HG03378 (cell line): ENCODE measurements at regions not wholly inside any gene's neighbourhood (a gene's known extent, or its start where the extent isn't known, plus 50 kb on each side); places are given as distances from the start of the nearest gene placed in this dataset.

Experiments
- ATAC-seq: cut with Tn5 transposase; IDR thresholded peaks from one replicate; pipeline ENCODE4 v1.9.1; 2021; ENCODE audit warnings: mild to moderate bottlenecking, moderate library complexity; ENCODE audit not compliant: unreplicated experiment

DNA sequence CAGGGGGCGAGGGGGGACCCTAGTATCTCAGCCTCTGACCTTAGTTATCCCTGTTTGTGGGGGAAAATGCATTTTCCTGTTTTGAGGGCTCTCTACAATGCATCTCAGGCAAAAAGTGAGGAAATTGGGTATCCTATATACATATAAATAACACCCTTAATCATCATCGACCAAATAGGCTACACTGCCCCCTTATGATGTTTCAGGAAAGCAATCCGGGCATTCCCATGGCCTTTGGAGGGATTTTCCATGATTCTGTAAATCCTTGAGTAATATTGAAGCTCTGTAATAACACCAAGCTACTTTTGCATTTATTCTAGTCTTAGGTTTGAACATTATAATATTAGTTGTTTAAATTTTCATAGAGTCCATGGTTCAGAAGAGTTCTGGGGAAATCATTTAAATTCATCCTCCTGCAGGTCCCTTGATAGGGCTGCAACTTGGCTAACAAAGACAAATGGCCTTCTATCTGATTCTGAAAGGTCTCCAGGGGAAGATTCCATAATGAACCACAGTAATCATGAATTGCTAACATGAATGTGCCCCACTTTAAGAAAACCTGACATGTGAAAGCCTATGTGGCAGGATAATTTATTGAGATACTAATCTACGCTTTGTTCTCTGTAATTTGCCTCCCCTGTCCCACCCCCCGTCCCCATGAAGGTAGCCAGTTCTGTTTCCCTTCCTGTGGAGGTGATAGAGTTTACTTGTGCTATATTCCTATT lies 91.5 kb upstream of the SCOC start:
- no peak for ATAC-seq

DNA sequence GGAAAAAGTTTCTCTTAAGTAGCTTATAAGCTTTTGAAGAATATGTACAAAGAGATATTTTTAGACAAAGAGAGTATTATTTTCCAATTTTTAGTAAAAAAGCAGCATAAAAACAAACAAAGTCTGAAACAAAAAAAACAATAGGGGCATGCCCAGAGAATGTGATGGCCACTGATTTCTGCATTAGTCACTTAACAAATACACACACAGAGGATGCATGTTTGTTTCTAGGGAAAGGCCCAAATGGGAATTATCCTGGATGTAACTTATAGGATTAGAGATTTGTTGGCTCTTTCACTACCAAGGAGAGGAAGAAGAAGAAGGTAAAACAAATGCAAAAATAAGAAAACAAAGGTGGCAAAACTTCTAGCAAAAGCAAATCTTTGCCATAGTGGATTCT lies 95.9 kb upstream of the SCOC start:
- ATAC-seq = no peak

DNA sequence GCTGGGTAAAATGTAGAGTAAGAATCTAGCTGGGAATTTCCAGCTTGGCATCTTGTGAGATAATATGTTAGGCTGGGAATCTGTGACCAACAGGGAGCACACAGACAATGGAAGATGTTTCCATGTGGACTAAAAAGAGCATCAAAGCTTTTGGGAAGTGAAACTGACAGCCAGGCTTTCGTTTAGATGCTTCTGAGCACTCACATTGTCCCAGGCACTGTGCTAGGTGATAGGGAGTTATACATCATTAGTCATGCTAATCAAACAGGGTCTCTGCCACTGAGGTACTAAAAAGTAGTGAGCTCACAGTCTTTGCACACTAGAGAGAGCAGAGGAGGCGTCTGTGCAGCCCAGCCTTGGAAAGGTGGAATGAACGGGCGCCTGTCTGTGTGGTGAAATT lies 101.9 kb upstream of the SCOC start:
- ATAC-seq = no peak

DNA sequence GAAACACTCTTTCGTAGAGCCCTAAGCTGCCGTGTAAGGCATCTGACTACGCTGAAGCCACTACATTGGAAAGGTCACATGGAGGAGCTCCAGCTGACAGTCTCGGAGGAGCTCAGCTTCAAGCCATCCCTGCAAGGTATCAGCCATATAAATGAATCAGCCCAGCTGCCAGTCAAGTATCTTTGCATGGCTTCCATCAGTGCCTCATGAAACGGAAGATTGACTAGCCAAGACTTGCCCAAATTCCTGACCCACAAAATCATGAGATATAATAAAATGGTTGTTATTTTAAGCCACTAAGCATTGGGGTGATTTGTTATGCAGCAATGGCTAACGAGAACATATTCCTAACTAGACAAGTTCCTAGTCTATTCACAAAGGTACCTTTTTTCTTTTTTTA lies 104.1 kb upstream of the SCOC start:
- no peak for ATAC-seq

DNA sequence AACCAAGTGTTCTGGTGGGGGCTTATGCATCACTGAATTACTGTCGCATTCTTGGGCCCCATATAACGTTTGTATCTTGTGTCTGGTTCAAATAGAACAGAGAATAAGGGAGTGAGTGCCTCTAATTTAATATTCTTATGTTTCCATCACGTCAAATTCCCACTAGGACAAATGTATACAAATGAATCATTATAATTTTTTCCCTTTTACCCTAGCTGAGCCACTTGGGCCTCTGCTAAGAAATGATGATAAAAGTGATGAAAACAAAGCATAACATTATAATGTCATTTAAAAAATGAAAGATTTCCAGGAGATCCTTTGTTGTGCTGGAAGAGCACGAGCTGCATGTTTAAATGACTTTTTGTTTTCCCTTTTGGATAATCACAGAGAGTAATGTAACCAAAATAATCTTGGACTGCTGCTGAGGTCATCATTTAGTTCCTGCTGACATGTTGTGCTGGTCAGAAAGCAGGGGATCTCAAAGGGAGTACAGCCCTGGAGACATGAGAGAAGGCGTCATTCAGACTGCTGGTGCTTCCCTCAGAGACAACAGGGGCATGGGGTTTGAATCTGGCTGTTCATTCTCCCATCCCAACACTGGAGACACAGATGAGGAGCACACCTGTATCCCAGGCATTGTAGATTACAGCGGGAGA lies 105.1 kb upstream of the SCOC start:
- no peak for ATAC-seq

DNA sequence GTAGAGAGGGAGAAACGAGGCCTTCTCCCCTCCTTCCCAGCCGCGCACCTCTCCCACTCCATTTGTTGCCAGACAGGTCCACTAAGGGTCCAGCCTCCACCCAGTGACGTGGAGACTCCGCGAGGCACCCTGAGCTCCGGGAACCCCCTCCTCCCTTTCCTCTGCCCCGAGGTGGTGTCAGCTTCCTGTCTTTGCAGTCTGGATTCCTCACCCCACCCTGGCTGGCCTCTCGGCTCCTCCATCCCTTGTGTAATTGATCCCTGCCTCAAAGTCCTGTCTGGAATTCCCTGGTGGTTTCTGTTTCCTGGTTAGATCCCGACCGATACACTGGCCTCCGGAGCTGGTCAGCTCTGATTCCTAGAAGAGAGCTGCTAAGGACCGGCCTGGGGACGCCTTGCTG lies 105.9 kb upstream of the SCOC start:
- ATAC-seq = no peak

DNA sequence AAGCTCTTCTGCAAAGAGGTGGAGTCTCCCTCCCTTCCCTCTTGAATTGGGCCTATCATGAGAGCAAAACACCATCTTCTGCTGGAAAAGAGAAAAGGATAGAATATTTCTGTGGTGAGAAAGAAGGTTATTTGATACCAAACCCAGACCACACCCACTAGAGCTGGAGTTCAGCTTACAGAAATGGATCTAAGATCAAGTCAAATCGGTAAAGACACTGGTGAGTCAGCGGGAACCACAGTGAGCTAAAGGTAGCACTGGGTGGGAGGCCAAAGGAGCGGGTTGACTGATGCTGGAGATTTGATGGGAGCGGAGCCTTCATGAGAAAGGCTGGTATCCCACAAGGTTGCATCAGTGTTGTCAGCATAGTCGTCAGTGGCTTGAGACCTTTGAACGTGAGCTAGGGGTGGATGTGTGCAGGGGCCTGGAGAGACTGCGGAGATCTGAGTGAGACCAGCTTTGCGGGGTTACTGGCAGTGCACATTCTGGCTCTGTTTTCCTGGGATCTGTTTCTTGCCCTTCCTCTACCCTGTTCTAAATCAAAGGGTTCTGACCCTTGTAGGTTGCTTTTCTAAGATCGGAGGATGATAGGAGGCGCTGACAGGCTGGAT lies 106.4 kb upstream of the SCOC start:
- ATAC-seq = no peak

DNA sequence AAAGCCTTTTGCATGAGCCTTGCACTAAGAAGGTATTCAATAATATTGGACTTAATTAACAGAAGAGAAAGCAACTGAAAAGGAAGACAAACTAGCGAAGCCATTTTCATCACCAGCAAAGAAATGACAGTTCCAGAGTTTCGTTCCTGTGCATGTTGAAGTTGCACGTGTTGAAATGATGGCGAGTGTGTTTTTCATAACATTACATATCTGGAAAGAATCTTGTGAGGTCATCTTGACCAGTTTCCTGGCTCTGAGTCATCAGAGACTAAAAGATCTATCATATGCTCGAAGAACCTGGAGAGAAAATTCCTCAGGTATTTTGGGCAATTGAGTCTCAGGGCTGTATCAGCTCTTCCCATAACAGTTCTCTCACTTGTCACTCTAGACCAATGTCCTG lies 106.2 kb upstream of the MAML3 start:
- no peak for ATAC-seq

DNA sequence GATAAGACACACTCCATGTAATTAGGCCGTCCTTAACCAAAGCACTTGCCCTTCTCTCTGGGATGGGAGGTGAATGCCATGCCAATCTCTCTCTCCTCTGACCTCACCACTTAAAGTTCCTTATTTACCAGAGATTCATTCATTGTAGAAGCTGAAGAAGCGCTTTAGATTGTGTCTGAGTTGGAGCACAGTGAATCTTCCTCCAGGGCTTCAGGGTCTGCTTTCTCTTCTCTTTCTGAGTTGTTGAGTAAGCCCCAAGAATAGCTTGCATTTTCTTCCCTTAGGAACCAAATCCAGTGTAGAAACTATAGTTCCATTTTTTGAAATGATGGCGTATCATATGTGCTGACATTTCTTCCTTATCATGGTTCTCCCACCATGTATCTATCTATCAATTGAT lies 104.5 kb upstream of the MAML3 start:
- ATAC-seq = no peak

DNA sequence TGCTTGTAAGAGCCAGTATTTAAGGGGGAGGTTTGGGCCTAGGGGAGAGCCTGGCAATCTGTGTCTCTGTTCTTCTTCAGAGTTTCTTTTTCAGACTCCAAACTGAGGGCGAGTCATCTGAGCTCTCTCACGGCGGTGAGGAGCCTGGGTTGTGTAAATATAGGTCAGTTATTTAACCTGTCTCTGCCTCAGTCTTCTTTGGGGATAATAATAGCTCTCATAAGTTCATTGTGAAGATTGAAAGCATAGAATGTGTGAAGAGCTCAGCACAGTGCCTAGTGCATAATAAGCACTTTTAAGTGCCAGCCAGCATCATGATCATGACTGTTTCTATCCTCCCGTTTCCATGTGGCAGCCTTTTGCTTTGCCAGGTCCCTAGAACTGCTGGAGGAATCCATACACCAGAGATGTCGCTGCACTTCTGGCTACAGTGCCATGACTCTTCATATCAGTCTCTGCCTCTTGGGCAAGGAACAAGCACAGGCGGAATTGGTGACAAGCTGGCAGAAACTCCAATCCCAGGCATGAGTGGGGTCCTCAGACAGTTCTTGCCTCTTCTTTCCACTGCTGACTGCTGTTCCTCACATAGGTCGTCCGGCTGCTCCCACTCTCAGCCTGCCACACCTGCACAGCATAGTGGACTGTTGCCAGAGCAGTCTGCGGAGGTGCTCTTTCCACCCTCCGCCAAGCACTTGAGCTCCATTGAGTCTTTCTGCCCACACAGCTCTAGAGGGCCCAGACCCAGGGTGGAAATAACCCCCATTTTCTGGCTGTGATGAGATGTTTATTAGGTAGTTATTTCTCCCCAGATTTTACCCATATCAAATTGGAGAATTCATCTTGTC lies 103.7 kb upstream of the MAML3 start:
- ATAC-seq = no peak

DNA sequence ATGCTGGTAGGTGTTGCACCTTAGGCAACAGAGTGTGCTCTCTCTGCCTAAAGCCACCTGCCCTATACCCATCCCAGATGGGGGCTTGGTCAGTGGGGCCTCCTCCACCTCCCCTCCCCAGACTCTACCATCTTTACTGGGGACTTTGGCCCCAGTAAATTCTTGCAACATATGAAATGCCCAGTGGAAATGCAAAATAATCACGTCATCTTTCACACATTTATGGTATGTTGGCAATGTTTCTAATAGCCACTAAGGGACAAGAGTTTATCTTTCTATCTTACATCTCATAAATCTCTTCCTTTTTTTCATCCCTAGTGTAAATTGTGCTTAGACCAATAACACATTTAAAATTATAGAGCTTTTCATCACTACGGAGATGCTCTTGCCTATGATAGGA lies 103.0 kb upstream of the MAML3 start:
- no peak for ATAC-seq

DNA sequence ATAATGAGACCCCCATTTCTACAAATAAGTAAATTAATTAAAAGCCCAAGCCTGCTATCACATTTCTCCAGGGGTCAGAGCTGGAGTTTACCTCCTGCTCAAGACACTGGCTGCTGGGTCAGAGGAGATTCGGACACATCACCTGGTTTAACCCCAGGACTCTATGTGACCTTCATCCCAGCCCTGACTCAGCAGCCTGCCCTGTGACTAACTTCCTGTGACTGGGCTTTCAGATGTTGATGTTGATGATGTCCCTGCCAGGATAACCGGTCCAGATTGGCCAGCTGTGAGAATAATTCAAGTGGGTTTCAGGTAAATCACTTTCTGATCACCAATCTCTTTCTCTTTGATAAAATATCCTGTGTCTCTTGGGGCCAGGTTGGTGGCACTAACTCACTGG lies 102.4 kb upstream of the MAML3 start:
- ATAC-seq = no peak

DNA sequence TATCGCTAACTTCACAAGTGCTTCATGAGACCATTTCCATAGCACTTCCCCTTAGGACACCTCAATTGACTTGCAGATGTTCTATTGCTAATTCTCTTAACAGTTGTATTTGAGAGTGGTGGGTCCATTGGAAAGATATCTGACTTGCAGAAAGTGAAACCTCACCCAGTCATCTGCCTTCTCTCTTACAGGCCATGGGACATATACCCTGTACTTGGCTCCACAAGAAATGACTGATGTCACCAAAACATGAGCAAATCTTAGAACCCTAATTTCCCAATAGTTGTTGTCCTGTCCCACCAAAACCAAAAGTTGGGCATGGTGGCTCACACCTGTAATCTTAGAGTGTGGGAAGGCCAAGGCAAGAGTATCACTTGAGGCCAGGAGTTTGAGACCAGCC lies 101.9 kb upstream of the MAML3 start:
- ATAC-seq = no peak

DNA sequence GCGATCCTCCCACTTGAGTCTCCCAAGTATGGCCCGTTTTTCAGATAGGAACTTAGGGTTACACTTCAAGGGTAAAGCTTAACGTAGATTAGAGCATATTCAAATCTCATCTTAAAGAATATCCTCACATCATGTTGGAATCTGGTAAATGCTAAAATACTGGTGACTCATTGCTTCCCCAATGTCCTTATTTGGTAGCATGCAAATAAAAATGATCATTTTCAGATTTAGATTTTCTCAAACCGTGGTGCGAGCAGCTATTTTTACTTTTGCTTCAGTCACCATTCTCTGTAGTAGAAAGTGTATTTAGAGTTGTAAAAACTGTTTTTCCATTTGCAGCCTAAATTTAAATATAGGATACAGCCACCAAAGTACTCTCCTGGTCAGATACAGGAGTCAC lies 101.5 kb upstream of the MAML3 start:
- no peak for ATAC-seq

DNA sequence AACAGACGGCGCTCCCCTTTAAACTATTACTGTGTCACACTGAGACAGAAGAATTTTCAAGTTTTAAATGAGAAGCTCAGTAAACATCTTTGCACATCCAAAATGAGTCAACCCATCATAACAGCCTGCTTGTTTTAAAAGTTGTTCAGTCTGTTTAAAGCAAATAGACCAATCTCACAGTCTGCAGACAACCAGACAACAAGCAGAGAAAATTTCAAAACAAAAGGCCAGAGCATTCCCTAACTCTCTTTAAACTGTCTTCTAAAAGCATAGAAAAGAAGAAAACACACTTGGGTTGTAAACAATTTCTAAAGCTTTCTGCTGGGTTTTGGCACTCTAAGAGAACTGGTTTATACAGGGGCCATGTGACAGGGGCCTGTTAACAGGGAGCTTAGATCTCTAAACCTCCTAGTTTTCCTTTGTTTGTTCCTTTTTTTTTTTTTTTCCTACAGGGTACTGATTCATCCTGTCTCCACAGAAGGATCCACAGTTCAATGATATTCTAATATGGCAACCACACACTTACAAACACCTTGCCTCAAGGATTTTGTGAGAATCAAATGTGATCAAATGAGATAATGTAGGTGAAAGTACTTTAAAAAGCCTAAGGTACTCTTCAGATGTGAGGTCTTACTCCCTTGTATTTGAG lies 100.8 kb upstream of the MAML3 start:
- ATAC-seq = no peak

DNA sequence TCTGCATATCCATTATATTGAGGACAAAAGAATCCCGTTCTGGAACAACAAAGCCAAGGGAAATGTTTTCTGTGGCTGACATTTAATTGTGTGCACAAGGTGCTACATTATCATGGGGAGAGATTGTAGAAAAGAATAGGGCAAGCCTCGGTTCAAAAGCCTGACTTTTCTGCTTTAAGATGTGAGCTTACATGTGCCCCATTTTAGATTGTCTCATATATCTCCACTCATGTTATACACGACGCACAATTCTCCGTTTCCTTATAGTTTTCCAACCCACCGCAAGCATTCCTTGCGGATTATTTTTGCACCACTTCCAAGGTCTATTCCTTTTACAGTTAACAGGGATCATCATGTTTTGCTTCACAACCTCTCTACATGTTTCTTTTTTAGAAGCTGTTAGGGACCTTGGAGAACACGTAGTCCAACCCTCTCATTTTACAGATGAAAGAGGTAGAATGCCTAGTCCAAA lies 99.6 kb upstream of the MAML3 start:
- no peak for ATAC-seq

DNA sequence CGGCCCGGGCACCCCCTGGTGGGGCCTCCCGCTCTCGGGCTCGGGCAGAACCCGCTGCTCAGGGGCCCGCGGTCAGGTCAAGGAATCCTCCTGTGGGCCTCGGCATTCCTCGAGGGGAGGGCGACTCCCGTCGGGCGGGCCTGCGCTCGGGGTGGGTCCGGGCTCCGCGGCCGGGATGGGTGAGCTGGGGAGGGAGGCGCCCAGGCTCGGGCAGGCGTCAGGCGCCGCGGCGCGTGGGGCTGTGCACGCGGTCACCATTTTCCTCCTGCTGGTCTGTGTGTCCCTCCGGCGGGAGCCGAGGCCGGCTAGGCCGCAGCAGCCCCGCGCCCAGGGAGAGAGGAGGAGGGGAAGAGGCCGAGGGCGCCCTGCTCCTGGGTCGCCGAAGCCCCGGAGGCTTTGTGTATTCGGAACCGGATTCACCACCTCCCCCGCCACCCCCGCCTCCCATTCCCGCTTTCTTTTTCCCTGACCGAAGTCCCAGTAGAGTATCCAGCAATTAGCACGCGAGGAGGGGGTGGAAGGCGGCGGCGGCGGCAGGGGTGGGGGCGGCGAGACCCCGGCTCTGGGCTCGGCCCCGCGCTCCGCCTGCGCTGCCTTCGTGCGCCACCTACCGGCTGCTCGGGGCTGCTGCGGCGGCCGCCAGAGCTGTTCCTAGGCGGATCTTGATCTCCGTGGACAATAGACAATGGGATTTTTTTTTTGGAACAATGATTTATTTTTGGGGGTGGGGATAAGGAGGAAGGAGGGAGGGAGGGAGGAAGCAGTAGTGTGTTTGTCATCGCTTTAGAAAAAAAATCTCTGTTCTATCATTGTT lies 99.0 kb upstream of the MAML3 start:
- ATAC-seq = no peak

DNA sequence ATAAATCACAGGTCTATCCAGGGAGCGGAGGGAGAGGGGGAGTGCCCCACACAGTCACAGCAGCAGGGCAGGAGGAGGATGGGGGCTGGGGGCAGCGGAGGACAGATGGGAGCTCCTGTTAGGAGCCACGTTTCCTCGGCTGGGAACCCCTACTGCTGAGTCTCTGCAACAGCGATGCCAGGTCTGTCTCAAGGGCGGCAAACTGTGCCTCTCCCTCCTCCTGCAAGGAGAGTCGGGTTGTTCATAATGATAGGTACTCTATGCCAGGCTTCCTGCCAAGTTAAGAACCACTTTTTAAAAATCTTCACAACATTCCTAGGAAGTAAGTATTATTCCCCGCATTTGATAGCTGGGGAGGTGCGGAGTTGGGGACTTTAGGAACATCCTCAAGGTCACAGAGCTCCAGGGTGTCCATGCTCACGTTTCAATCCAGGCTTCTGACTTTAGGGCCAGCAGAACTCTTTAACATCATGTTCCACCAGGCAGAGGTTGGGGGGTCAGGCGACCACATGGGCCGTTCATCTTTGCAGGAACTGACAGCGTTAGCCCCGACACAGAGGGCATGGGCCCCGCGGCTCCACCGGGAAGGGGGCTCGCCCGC lies 98.3 kb upstream of the MAML3 start:
- ATAC-seq = no peak

DNA sequence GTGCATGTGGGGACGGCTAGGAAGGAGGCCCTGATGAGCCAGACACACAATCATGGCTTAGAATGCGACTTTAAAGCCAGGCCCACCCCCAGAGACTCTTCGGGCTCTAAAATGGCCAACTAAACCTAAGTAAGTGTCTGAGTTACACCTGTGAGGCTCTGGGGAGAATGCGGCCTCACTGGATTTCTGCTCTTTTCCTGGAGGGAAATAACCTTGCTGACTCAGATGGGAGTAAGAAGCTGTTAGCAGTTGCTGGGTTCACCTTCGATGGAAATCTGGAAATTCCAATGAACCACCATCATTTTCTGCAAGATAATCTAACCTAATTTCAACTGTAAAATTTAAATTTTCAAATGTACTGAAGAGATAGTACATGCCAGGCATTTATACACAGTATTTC lies 97.6 kb upstream of the MAML3 start:
- no peak for ATAC-seq
